ENCODE measurements at regions not wholly inside any gene's neighbourhood (a gene's known extent, or its start where the extent isn't known, plus 50 kb on each side); places are given as distances from the start of the nearest gene placed in this dataset.
A peak's percentile ranks its signal among the peaks of the same experiment; 100 is the strongest.

- ChIA-PET CTCF (interaction anchor here (0.7 to 2.7 kb wide), 6 partner anchors 12 to 158 kb away, joined by 3 to 11 read pairs (median 4); a partner anchor contains a TSS), POLR2A (no interaction called here)
- H3K79me2 ChIP-seq (ENCODE audit: control insufficient read depth, insufficient read depth, low read length), result no peaks in the 10 kb centered on the region
- H3K36me3 ChIP-seq (ENCODE audit: control insufficient read depth in 2 of 2, extremely low read depth in 1 of 2, insufficient read depth in 2 of 2, low read length in 2 of 2), result no peaks in the 10 kb centered on the region
- H3K4me3 ChIP-seq (replicated peaks in 1 of 3; ENCODE audit: insufficient read depth in 1 of 3, low read depth in 1 of 3, low read length in 3 of 3), result no peak overlapping the region
- no peaks in the 10 kb centered on the region for H3K9me1 ChIP-seq (replicated peaks; ENCODE audit: control insufficient read depth, extremely low read depth, insufficient read depth, low read length)
- dilution Hi-C loops (cut with MboI; ENCODE audit: extremely low pct_ligation_motif_present, low sequenced_read_pairs), result no loop called here
- H3K4me1 ChIP-seq (ENCODE audit: control insufficient read depth, extremely low read depth, insufficient read depth, low read length), result no peaks in the 10 kb centered on the region
- BruUV-seq (replicated peaks), result no TSS peak
- no peak overlapping the region for H2AFZ ChIP-seq (ENCODE audit: low read depth, low read length)
- no peaks in the 10 kb centered on the region for H3K9me3 ChIP-seq (replicated peaks; ENCODE audit: control insufficient read depth, insufficient read depth, low read length)
- H3K9ac ChIP-seq (replicated peaks; ENCODE audit: extremely low read depth, insufficient read depth, low read length), result no peak overlapping the region
- intact Hi-C loops (cut with micrococcal nuclease), result no loop called here
- FAIRE-seq (peak; percentile 15), DNase-seq (ENCODE audit: low read depth, low spot score) (peak; percentile 29)
- peak; percentile 54 to 59 for TF ChIP-seq CTCF (IDR thresholded peaks at IDR 0.05; ENCODE audit: extremely low read depth in 1 of 2, insufficient read depth in 1 of 2, low read depth in 1 of 2, low read length in 2 of 2)
- TF ChIP-seq JUN (IDR thresholded peaks at IDR 0.05; ENCODE audit: borderline replicate concordance, insufficient read depth, insufficient read length, low read depth), result no peak
- no peak overlapping the region for H3K27ac ChIP-seq (ENCODE audit: insufficient read depth, low read depth, low read length)
- no peaks in the 10 kb centered on the region for H3K27me3 ChIP-seq (ENCODE audit: control insufficient read depth in 2 of 2, insufficient read depth in 2 of 2, low read length in 2 of 2)
- no peak overlapping the region for H3K4me2 ChIP-seq (ENCODE audit: insufficient read depth, low read length)
- H4K20me1 ChIP-seq (replicated peaks; ENCODE audit: control insufficient read depth, extremely low read depth, insufficient read depth, low read length), result no peaks in the 10 kb centered on the region
Measured at GRCh38 chr21:28781602-28782276, 210.9 kb downstream of the LTN1 start.

GRCh38 chr21:28779914-28780313 is 212.8 kb downstream of the LTN1 start:
- BruUV-seq (replicated peaks), result no TSS peak
- H3K9ac ChIP-seq (replicated peaks; ENCODE audit: extremely low read depth, insufficient read depth, low read length), result no peak overlapping the region
- no peaks in the 10 kb centered on the region for H4K20me1 ChIP-seq (replicated peaks; ENCODE audit: control insufficient read depth, extremely low read depth, insufficient read depth, low read length)
- H3K9me1 ChIP-seq (replicated peaks; ENCODE audit: control insufficient read depth, extremely low read depth, insufficient read depth, low read length), result no peaks in the 10 kb centered on the region
- FAIRE-seq (no peak), DNase-seq (ENCODE audit: low read depth, low spot score) (no peak)
- H3K4me1 ChIP-seq (ENCODE audit: control insufficient read depth, extremely low read depth, insufficient read depth, low read length), result no peaks in the 10 kb centered on the region
- no peak overlapping the region for H3K27ac ChIP-seq (ENCODE audit: insufficient read depth, low read depth, low read length)
- TF ChIP-seq GATA2 (IDR thresholded peaks at IDR 0.05; ENCODE audit: insufficient read depth, insufficient read length, low read depth, low read length) (no peak), POLR2AphosphoS5 (IDR thresholded peaks at IDR 0.05; ENCODE audit: insufficient read depth, low read depth, low read length) (no peak), CTCF (IDR thresholded peaks at IDR 0.05; ENCODE audit: extremely low read depth in 1 of 2, insufficient read depth in 1 of 2, low read depth in 1 of 2, low read length in 2 of 2) (no peak), MYC (IDR thresholded peaks at IDR 0.05; ENCODE audit: low read depth, low read length) (no peak), MAX (IDR thresholded peaks at IDR 0.05; ENCODE audit: insufficient read depth, insufficient read length) (no peak), POLR2A (IDR thresholded peaks at IDR 0.05; ENCODE audit: low read depth, low read length) (no peak), JUN (IDR thresholded peaks at IDR 0.05; ENCODE audit: borderline replicate concordance, insufficient read depth, insufficient read length, low read depth) (no peak), FOS (IDR thresholded peaks at IDR 0.05; ENCODE audit: borderline replicate concordance, insufficient read depth, low read length) (no peak), EZH2 (IDR thresholded peaks at IDR 0.05; ENCODE audit: borderline replicate concordance, low read depth, low read length, severe bottlenecking) (no peak)
- no peak overlapping the region for H3K4me2 ChIP-seq (ENCODE audit: insufficient read depth, low read length)
- dilution Hi-C loops (cut with MboI; ENCODE audit: extremely low pct_ligation_motif_present, low sequenced_read_pairs), result no loop called here
- H3K36me3 ChIP-seq (ENCODE audit: control insufficient read depth in 2 of 2, extremely low read depth in 1 of 2, insufficient read depth in 2 of 2, low read length in 2 of 2), result no peaks in the 10 kb centered on the region
- ChIA-PET CTCF (interaction anchor here (1.3 to 2.7 kb wide), 3 partner anchors 15 to 52 kb away, joined by 3 to 11 read pairs (median 3); no protein-coding TSS in a partner anchor), POLR2A (no interaction called here)
- no peaks in the 10 kb centered on the region for H3K27me3 ChIP-seq (ENCODE audit: control insufficient read depth in 2 of 2, insufficient read depth in 2 of 2, low read length in 2 of 2)
- intact Hi-C loops (cut with micrococcal nuclease), result no loop called here
- H2AFZ ChIP-seq (ENCODE audit: low read depth, low read length), result no peak overlapping the region
- H3K9me3 ChIP-seq (replicated peaks; ENCODE audit: control insufficient read depth, insufficient read depth, low read length), result no peaks in the 10 kb centered on the region
- no peak overlapping the region for H3K4me3 ChIP-seq (replicated peaks in 1 of 3; ENCODE audit: insufficient read depth in 1 of 3, low read depth in 1 of 3, low read length in 3 of 3)
- no peaks in the 10 kb centered on the region for H3K79me2 ChIP-seq (ENCODE audit: control insufficient read depth, insufficient read depth, low read length)
